ENCODE measurements at regions not wholly inside any gene's neighbourhood (a gene's known extent, or its start where the extent isn't known, plus 50 kb on each side); places are given as distances from the start of the nearest gene placed in this dataset.
"Not testable (repeated sequence)": the region's sequence is repeated elsewhere in the genome, so short reads cannot be mapped to it uniquely, and the experiment has no call there.

GRCh38 chr11:12592283-12592682 lies 81.9 kb upstream of the TEAD1 start:
- Histone ChIP-seq H3K36me3 (ENCODE audit: control insufficient read depth, insufficient read depth, low read length) (no peaks in the 10 kb centered on the region), H3K4me3 (ENCODE audit: low read length) (no peak overlapping the region), H3K27ac (ENCODE audit: low read depth, low read length) (no peak overlapping the region), H3K9me3 (ENCODE audit: control insufficient read depth, low read length) (no peaks in the 10 kb centered on the region), H3K9ac (ENCODE audit: extremely low read depth, low read length, poor library complexity, severe bottlenecking) (no peak overlapping the region), H3K4me1 (ENCODE audit: control insufficient read depth, insufficient read depth, low read length) (peaks cover 4% of the 10 kb centered on the region), H3K27me3 (ENCODE audit: control insufficient read depth, insufficient read depth, low read length, poor library complexity, severe bottlenecking) (no peaks in the 10 kb centered on the region)
- DNase-seq: no peak
- H3K4me3 Mint-ChIP-seq: no peak overlapping the region
- H3K4me1 Mint-ChIP-seq: peaks cover 4% of the 10 kb centered on the region
- WGBS, 2 experiments (ENCODE audit: insufficient coverage in 1 of 2, insufficient read length in 1 of 2): 95% methylated on average over 3 of the region's 3 CpGs
- H3K27me3 Mint-ChIP-seq (ENCODE audit: insufficient read depth): peaks cover 2% of the 10 kb centered on the region
- TF ChIP-seq CTCF (conservative IDR thresholded peaks at IDR 0.05): no peak
- H3K36me3 Mint-ChIP-seq (ENCODE audit: low read depth): no peaks in the 10 kb centered on the region
- peaks cover 5% of the 10 kb centered on the region for H3K9me3 Mint-ChIP-seq
- H3K27ac Mint-ChIP-seq: no peak overlapping the region

- not testable (repeated sequence) for H3K27ac Mint-ChIP-seq; H3K9me3 ChIP-seq (ENCODE audit: control insufficient read depth, low read length); H3K4me1 ChIP-seq (ENCODE audit: control insufficient read depth, insufficient read depth, low read length); DNase-seq; H3K9ac ChIP-seq (ENCODE audit: extremely low read depth, low read length, poor library complexity, severe bottlenecking); H3K27me3 ChIP-seq (ENCODE audit: control insufficient read depth, insufficient read depth, low read length, poor library complexity, severe bottlenecking); H3K9me3 Mint-ChIP-seq; H3K27ac ChIP-seq (ENCODE audit: low read depth, low read length); H3K4me3 Mint-ChIP-seq; H3K4me1 Mint-ChIP-seq; H3K4me3 ChIP-seq (ENCODE audit: low read length); H3K36me3 ChIP-seq (ENCODE audit: control insufficient read depth, insufficient read depth, low read length); H3K27me3 Mint-ChIP-seq (ENCODE audit: insufficient read depth); H3K36me3 Mint-ChIP-seq (ENCODE audit: low read depth)
- 96% methylated on average over 2 of the region's 2 CpGs; no CpG with 5 or more reads in 1 of the 2 experiments for WGBS, 2 experiments (ENCODE audit: insufficient coverage in 1 of 2, insufficient read length in 1 of 2)
Observed at GRCh38 chr11:12595089-12595847, 79.0 kb upstream of the TEAD1 start.

- no peaks in the 10 kb centered on the region for H3K27me3 ChIP-seq (ENCODE audit: control insufficient read depth, insufficient read depth, low read length, poor library complexity, severe bottlenecking)
- no peaks in the 10 kb centered on the region for H3K9me3 ChIP-seq (ENCODE audit: control insufficient read depth, low read length)
- Mint-ChIP-seq H3K27me3 (ENCODE audit: insufficient read depth) (no peaks in the 10 kb centered on the region), H3K27ac (no peak overlapping the region), H3K9me3 (peaks cover 5% of the 10 kb centered on the region), H3K36me3 (ENCODE audit: low read depth) (no peaks in the 10 kb centered on the region), H3K4me3 (no peak overlapping the region), H3K4me1 (peaks cover 4% of the 10 kb centered on the region)
- H3K4me3 ChIP-seq (ENCODE audit: low read length): no peak overlapping the region
- no peak for DNase-seq
- TF ChIP-seq CTCF (conservative IDR thresholded peaks at IDR 0.05): no peak
- H3K9ac ChIP-seq (ENCODE audit: extremely low read depth, low read length, poor library complexity, severe bottlenecking): no peak overlapping the region
- 80 to 88% methylated on average over 4 to 6 of the region's 7 CpGs for WGBS, 2 experiments (ENCODE audit: insufficient coverage in 1 of 2, insufficient read length in 1 of 2)
- H3K4me1 ChIP-seq (ENCODE audit: control insufficient read depth, insufficient read depth, low read length): no peaks in the 10 kb centered on the region
- H3K27ac ChIP-seq (ENCODE audit: low read depth, low read length): peak overlapping the region; percentile 10
- H3K36me3 ChIP-seq (ENCODE audit: control insufficient read depth, insufficient read depth, low read length): no peaks in the 10 kb centered on the region
Observed at GRCh38 chr11:12598330-12599256, 75.6 kb upstream of the TEAD1 start.
